Loucy (cell line): ENCODE measurements at regions not wholly inside any gene's neighbourhood (a gene's known extent, or its start where the extent isn't known, plus 50 kb on each side); places are given as distances from the start of the nearest gene placed in this dataset.

Experiments
- H2AFZ ChIP-seq: fragments of 200-600 bp; sonication (generic); 2 replicates; pipeline ENCODE4 v1.6.0; 2016; ENCODE audit warnings: antibody characterized with exemption, mild to moderate bottlenecking, low read length, moderate library complexity
- H3F3A ChIP-seq: fragments of 200-600 bp; 2 replicates; pipeline ENCODE4 v1.6.0; 2016; ENCODE audit warnings: antibody characterized with exemption, low read depth, mild to moderate bottlenecking
- H3K27me3 ChIP-seq: fragments of 200-600 bp; sonication (generic); 2 replicates; pipeline ENCODE4 v1.6.1; 2014; ENCODE audit warnings: low read length, mild to moderate bottlenecking; ENCODE audit not compliant: insufficient read depth, poor library complexity, severe bottlenecking
- H3K36me3 ChIP-seq: fragments of 200-600 bp; sonication (generic); 2 replicates; pipeline ENCODE4 v1.6.1; 2016; ENCODE audit warnings: low read length; ENCODE audit not compliant: insufficient read depth
- H3K4me1 ChIP-seq: fragments of 200-600 bp; sonication (generic); 2 replicates; pipeline ENCODE4 v1.5.1; 2014; ENCODE audit warnings: low read length, mild to moderate bottlenecking; ENCODE audit not compliant: insufficient read depth, poor library complexity, severe bottlenecking
- H3K4me2 ChIP-seq: fragments of 200-600 bp; sonication (generic); 2 replicates; pipeline ENCODE4 v1.6.0; 2014; ENCODE audit warnings: antibody characterized with exemption, low read length, low read depth, mild to moderate bottlenecking; ENCODE audit not compliant: poor library complexity, severe bottlenecking
- H3K4me3 ChIP-seq: fragments of 200-600 bp; sonication (generic); 2 replicates; pipeline ENCODE4 v1.5.1; 2014; ENCODE audit warnings: low read length, mild to moderate bottlenecking, mixed read lengths; ENCODE audit not compliant: poor library complexity, severe bottlenecking
- H3K79me2 ChIP-seq: fragments of 200-600 bp; sonication (generic); 2 replicates; pipeline ENCODE4 v1.6.1; 2014; ENCODE audit warnings: low read length; ENCODE audit not compliant: insufficient read depth
- H3K9ac ChIP-seq: fragments of 200-600 bp; sonication (generic); 2 replicates; pipeline ENCODE4 v1.6.0; 2014; ENCODE audit warnings: mild to moderate bottlenecking, low read depth, low read length, moderate library complexity; ENCODE audit not compliant: poor library complexity, severe bottlenecking
- H3K9me2 ChIP-seq: fragments of 200-600 bp; sonication (generic); replicated peaks from 2 replicates; pipeline ENCODE4 v1.6.1; 2016; ENCODE audit warnings: low read depth, low read length, mixed read lengths
- H3K9me3 ChIP-seq: fragments of 200-600 bp; sonication (generic); 2 replicates; pipeline ENCODE4 v1.6.1; 2014; ENCODE audit warnings: mild to moderate bottlenecking, antibody characterized with exemption, low read length, low read depth; ENCODE audit not compliant: insufficient read depth
- H4K20me1 ChIP-seq: fragments of 200-600 bp; sonication (generic); 2 replicates; pipeline ENCODE4 v1.6.0; 2014; ENCODE audit warnings: antibody characterized with exemption, low read length, mild to moderate bottlenecking; ENCODE audit not compliant: insufficient read depth, poor library complexity, severe bottlenecking
- CTCF ChIP-seq: fragments of 200-600 bp; sonication (generic); conservative IDR thresholded peaks from 2 replicates; pipeline ENCODE4 v1.5.1; 2014; ENCODE audit warnings: mild to moderate bottlenecking, antibody characterized with exemption, low read length
- EZH2phosphoT487 ChIP-seq: fragments of 200-600 bp; IDR thresholded peaks from 2 replicates; pipeline ENCODE4 v1.6.1; 2018; ENCODE audit warnings: antibody characterized with exemption, mild to moderate bottlenecking, moderate library complexity, borderline replicate concordance

- H3K4me2 ChIP-seq = no peak overlapping the region
- no peaks in the 10 kb centered on the region for H3K36me3 ChIP-seq
- no peak overlapping the region for H3K9ac ChIP-seq
- H2AFZ ChIP-seq = no peak overlapping the region
- peaks cover 4% of the 10 kb centered on the region for H3K4me1 ChIP-seq
- peaks cover 9% of the 10 kb centered on the region; the same call in 1 of the 2 replicates for H3K9me3 ChIP-seq
- no peak overlapping the region for H3K4me3 ChIP-seq
- no peaks in the 10 kb centered on the region for H4K20me1 ChIP-seq
- no peaks in the 10 kb centered on the region for H3K27me3 ChIP-seq
- TF ChIP-seq EZH2phosphoT487 (no peak), CTCF (no peak)
- no peaks in the 10 kb centered on the region for H3K9me2 ChIP-seq
- H3F3A ChIP-seq = no peaks in the 10 kb centered on the region
- no peaks in the 10 kb centered on the region for H3K79me2 ChIP-seq
Measured at GRCh38 chr2:144927429-144927828, 407.5 kb upstream of the ZEB2 start.

- H4K20me1 ChIP-seq = no peaks in the 10 kb centered on the region
- H3K36me3 ChIP-seq = no peaks in the 10 kb centered on the region
- no peak overlapping the region for H3K4me3 ChIP-seq
- H3K27me3 ChIP-seq = no peaks in the 10 kb centered on the region
- H3K9me2 ChIP-seq = no peaks in the 10 kb centered on the region
- no peaks in the 10 kb centered on the region for H3K79me2 ChIP-seq
- no peaks in the 10 kb centered on the region for H3K4me1 ChIP-seq
- H2AFZ ChIP-seq = no peak overlapping the region
- no peaks in the 10 kb centered on the region for H3F3A ChIP-seq
- TF ChIP-seq EZH2phosphoT487 = no peak
- no peak for TF ChIP-seq CTCF
- no peak overlapping the region for H3K9ac ChIP-seq
- peaks cover 9% of the 10 kb centered on the region; the same call in 1 of the 2 replicates for H3K9me3 ChIP-seq
- no peak overlapping the region for H3K4me2 ChIP-seq
Measured at GRCh38 chr2:144925886-144926285, 406.0 kb upstream of the ZEB2 start.

DNA sequence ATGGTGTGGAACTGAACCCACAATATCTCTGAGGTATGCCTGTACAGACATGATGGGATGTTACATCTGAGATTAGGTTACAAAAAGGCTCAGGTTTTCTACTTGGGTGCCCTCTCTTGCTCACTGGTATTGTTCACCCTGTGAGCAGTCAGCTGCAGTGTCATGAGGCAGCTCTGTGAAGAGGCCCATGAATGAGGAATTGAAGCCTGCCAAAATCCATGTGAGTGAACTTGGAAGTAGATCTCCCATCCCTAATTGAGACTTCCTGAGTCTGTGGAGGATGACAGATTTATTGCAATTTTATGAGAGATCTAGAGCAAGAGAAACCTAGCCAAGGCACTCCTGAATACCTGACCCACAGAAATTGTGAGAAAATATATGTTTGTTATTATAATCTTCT lies 404.9 kb upstream of the ZEB2 start:
- no peaks in the 10 kb centered on the region for H4K20me1 ChIP-seq
- no peak overlapping the region for H3K4me3 ChIP-seq
- no peak overlapping the region for H3K4me2 ChIP-seq
- H3K9me2 ChIP-seq = no peaks in the 10 kb centered on the region
- H3K4me1 ChIP-seq = no peaks in the 10 kb centered on the region
- H3K9ac ChIP-seq = no peak overlapping the region
- TF ChIP-seq EZH2phosphoT487 = no peak
- no peak for TF ChIP-seq CTCF
- H3K79me2 ChIP-seq = no peaks in the 10 kb centered on the region
- H2AFZ ChIP-seq = no peak overlapping the region
- no peaks in the 10 kb centered on the region for H3F3A ChIP-seq
- H3K9me3 ChIP-seq = peaks cover 9% of the 10 kb centered on the region; the same call in 1 of the 2 replicates
- H3K36me3 ChIP-seq = no peaks in the 10 kb centered on the region
- H3K27me3 ChIP-seq = no peaks in the 10 kb centered on the region
